ENCODE measurements at regions not wholly inside any gene's neighbourhood (a gene's known extent, or its start where the extent isn't known, plus 50 kb on each side); places are given as distances from the start of the nearest gene placed in this dataset.

- FAIRE-seq = no peak
These were observed 101.7 kb upstream of the PRMT6 start for GRCh38 chr1:106954661-106955229.

DNA sequence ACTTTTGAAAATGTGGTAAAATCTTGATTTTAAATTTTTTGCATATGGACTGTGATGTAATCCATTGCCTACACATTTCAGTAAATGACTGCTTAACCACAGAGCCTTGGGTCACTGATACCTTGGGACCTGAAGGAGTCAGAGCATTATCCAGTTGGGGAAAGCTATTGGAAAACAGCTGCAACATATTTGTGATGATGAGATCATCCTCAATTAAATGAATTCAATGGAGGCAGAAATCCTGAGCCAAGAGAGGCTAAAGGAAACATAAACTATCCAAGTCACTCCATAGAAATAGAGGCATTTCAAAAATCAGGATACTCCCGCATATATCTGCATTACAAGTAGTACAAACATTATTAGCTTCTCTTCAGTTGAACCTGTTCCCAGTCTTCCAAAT lies 99.8 kb upstream of the PRMT6 start:
- no peak for FAIRE-seq

GRCh38 chr1:106957795-106958194 lies 98.7 kb upstream of the PRMT6 start:
- no peak for FAIRE-seq

- no peak for FAIRE-seq
These were observed 96.1 kb upstream of the PRMT6 start for GRCh38 chr1:106960412-106960811.

GRCh38 chr1:106961646-106962045 lies 94.8 kb upstream of the PRMT6 start:
- no peak for FAIRE-seq

GRCh38 chr1:106962591-106962990 lies 93.9 kb upstream of the PRMT6 start:
- FAIRE-seq = no peak

DNA sequence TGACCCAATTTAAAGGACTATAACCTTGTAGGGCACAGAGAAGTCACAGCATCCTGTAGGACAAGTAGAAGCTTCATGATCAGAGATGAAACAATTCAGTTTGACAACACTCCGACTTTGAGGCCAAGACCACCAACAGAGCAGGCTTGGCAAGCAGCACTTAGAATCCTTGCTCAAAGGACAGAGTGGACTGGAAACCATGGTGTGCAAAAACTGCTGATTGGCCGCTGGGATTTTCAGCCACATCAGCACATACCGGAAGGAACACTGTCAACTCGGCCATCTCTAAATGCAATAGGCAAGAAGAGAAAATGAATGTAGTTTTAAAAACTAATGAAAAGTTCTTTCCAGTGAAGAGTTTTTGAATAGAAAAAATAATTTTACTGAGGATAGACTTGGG lies 92.0 kb upstream of the PRMT6 start:
- FAIRE-seq = no peak

DNA sequence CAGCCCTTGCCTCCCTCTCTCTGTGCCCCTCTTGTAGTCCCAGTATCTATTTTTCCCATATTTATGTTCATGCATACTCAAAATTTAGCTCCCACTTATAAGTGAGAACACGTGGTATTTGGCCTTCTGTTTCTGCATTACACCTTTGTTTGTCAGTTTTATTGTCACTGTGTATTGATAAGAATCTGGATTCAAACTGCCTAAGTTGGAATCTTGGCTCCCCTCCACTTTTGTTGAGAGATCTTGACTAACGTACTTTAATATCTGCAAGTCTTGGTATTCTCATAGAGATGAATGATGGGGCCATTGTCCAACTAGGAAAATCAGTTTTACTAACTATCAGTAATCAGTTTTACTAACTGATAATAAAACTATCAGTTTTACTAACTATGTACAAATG lies 87.8 kb upstream of the PRMT6 start:
- no peak for FAIRE-seq

- no peak for FAIRE-seq
These were observed 86.7 kb upstream of the PRMT6 start for GRCh38 chr1:106969731-106970130.

DNA sequence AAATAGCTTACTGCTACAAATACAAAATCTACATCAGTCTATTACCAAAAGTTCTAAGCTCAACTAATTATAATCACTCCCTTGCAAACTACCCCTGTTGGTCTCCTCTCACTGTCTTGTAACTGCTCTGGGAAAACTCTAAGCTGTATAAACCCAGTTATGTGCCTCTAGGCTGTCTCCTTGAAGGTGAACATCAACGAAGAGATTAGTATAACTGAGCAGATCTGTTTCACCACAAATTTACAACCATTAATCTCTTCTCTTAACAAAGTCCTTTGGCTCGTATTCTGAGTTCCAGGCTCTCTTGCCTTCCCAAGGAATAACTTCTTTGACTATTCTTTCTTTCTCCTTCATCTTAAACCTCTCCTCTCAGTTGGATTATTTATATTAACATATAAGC lies 84.4 kb upstream of the PRMT6 start:
- no peak for FAIRE-seq

DNA sequence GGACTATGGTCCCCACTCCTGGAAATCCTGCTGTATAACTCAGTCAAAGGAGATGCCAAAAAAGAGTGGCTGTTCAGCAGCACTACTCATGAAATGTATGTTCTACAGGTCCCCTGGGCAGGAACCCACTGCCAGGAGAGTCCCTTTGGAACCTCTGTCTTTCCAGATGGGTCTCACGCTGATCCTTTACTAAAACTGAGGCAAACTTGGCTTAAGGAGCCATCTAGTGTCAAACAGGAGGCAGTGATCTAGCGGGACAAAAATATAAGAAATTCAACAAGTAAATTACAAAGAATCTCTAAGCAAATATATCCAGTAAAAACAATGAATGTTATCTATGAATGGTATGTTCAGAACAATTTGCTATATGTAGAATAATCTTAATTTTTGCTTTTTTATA lies 80.5 kb upstream of the PRMT6 start:
- no peak for FAIRE-seq

GRCh38 chr1:106978477-106979322 lies 77.8 kb upstream of the PRMT6 start:
- no peak for FAIRE-seq

DNA sequence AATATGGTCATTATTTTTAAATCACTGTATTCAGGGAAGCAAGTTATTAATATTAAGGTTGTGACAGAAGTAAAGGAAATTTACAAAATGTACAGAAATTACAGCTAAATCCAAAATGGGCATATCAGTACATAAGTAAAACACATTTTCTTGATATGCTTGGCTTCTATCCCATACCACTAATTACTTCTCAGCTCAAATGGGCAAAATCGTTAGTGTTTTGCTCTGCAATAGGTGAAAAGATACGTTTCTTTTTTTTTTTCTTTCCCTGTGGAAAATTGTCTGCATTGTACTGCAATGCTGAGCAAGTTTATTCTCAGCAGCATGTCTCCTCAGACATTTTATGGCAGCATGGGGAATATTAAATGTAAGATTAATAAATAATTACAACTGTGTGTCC lies 77.1 kb upstream of the PRMT6 start:
- no peak for FAIRE-seq

DNA sequence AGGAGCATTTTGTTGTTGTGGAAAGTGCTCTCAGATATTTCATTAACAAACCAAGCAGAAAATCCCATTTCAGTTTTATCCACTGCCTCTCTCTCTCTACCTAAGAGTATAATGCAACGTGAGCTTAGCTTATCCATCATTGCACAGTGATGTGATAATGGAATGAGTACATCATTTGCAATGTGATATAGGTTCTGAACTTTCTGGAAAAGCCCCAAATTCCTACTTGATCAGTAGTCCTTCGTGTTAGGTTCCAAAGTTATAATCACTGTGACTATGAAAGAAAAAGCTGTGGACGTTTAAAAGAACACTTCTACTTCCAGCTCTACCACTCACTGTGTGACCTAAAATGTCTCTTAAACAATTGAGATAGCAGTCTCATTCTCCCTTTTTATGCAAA lies 76.4 kb upstream of the PRMT6 start:
- FAIRE-seq = no peak

DNA sequence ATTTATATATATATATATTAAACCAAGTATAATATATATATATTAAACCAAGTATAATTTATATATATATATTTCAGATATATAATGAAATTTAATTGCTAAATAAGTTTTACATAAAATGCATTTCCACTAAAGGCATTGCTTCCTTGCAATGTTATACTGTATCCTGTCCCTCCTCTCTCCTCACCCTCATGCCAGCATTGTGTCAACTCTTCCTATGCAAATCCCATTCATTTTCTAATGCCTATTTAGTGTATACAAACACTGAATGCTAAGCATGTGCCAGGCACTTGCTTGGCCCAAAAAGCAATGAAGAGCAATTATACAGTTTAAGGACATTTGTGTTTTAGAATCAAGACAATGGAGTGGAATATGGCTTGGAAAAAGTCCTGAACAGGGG lies 71.7 kb upstream of the PRMT6 start:
- FAIRE-seq = no peak

DNA sequence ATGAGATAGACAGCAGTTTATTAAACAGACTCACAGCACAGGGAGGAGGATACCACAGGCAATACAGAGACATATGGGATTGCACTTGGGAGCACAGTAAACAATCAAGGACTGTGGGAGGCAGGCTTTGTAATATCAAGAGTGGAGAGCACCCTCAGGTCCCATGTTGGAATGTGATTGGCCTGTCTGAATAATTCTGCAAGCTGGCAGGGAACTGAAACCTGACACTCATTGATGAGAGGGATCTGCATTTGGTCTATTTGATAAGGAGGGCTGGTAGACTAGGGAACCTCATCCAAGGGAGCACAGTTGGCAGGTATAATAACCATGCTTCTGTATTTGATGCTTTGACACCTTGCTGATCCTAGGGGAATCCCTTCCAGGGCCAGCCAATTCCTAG lies 69.9 kb upstream of the PRMT6 start:
- no peak for FAIRE-seq

GRCh38 chr1:106995970-106996369 lies 60.5 kb upstream of the PRMT6 start:
- FAIRE-seq = no peak

DNA sequence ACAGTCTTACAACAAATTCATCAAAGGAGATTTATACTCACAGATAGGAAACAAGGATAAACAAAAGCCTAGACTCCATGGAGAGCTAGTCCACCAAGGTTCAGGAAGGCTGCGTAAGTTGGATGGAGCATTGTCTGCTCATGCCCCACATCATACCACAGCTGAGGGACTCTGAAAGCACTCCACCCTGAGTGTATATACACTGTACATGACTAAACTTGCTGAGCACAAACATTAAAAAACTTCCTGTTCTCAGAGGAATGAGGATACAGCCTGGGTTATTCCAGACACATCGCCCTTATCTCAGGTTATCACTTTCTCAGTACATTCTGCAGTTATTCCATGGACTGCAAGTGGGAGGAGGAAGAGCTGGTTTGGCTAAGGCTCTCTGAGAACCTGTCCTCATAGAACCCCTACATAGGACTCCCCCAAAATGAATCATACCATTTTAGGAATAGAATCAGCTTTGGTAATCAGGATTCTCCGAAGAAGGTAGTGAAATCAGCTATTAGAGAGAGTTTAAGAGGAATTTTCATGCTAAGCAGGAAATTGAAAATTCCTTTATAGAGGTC lies 58.0 kb upstream of the PRMT6 start:
- FAIRE-seq = no peak

- FAIRE-seq = no peak
These were observed 55.6 kb upstream of the PRMT6 start for GRCh38 chr1:107000902-107001301.

DNA sequence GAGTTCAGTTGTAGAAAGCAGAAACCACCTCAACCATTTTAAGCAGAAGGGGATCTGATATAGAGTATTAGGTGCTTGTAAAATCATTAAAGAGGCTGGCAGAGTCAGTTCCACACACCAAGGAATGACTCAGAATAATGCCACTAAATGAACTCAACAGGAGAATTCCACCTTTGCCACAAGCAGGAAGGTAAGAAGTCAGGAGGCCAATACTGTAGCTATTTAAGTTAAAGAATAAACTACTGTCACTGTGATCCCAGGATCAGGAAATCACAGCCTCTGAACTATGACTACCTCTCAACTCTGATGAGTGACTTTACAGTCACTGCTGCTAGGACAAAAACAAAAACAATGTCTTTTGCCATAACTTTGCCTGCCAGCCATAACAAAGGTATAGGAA lies 52.5 kb upstream of the PRMT6 start:
- FAIRE-seq = no peak

DNA sequence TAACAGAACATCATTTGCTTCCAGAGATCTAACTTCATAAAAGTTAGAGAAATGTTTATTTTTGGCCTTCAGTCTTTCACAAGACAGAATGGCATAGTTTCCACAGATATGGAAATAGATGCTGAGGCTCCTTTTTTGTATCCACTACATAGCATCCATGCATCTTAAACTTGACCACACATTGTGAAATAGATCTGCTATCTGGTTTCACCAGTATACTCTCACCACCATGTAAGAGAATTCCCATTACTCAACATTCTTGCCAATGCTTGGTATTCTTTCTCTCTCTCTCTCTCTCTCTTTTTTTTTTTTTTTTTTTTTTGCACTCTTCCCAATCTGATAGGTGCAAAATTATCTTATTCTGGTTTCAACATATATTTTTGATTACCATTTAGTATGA lies 52.1 kb upstream of the PRMT6 start:
- FAIRE-seq = no peak
